ENCODE measurements at regions not wholly inside any gene's neighbourhood (a gene's known extent, or its start where the extent isn't known, plus 50 kb on each side); places are given as distances from the start of the nearest gene placed in this dataset.

DNA sequence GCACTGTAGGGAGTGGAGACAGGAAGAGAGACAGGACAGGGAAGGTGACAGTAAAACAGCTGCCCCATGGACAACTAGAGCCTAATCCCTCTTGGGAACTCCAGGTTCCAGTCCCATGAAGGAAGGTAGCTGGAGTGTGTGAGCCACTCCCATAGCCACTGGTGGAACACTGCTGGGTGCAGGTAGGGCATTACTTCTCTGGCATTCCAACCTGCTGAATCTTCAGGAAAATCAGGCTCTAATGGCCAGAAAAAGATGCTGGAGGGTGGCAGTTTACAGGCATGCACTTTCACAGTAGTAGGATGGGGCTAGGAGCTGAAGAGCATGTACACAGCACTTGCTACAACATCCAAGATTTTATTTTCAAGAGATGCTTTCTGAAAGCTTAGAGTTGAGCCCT, 259.4 kb downstream of the AUH start:
- no peak for DNase-seq

GRCh38 chr9:91103931-91104330, 257.8 kb downstream of the AUH start:
- DNase-seq, result no peak

DNA sequence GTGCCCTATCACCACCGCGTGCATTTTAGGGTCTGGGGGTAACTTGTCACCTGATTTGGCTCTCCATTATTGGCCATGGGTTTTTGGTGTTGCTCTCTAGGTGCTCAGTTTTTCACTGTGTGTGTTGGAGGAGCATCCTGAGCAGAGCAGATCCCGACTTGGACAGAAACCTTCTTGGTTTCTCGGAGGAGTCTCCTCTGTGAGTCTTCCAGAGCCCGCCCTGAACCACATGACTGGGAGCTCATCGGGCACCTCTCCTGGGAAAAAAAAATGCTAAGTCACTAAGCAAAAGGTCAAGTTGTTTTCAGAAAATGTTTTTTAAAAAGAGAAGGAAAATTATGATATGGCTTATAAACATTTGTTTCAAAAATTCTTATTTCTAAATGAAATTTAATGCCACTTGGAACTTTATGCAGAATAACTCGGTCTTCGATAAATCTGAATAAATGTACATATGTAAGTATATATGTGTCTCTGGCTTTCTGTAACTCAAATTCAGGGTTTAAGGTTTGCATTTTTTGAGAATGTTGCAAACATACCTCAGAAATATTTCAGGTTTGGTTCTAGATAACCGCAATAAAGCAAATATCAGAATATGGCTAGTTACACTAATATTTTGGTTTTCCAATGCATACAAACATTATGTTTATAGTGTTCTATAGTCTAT, 255.2 kb downstream of the AUH start:
- DNase-seq, result no peak

GRCh38 chr9:91111226-91111625, 250.5 kb downstream of the AUH start:
- DNase-seq, result no peak

- no peak for DNase-seq
Observed at GRCh38 chr9:91111876-91112275, 249.8 kb downstream of the AUH start.

GRCh38 chr9:91113016-91113415, 248.7 kb downstream of the AUH start:
- DNase-seq, result no peak

- DNase-seq, result no peak
Observed at GRCh38 chr9:91114450-91114849, 247.3 kb downstream of the AUH start.

- no peak for DNase-seq
Observed at GRCh38 chr9:91116211-91116610, 245.5 kb downstream of the AUH start.

DNA sequence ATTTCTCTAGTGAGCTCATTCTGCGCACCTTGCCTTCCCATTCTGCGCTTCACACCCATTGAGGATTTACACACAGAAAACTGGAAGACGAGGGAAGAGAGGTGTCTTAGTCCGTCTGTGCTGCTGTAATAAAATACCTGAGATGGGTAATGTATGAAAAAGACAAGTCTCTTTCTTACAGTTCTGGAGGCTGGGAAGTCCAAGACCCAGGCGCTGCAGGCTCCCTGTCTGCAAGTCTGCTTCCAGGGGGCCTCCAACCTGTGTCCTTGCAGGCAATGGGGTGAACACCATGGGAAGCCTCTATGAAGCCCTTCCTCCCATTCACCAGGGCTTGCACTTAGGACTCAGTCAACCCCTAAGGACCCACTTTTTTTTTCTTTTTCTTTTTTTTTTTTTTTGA, 245.0 kb downstream of the AUH start:
- no peak for DNase-seq

- DNase-seq, result no peak
Observed at GRCh38 chr9:91117474-91117891, 244.2 kb downstream of the AUH start.

GRCh38 chr9:91117959-91118703, 243.6 kb downstream of the AUH start:
- DNase-seq, result no peak

GRCh38 chr9:91118704-91119025, 243.1 kb downstream of the AUH start:
- DNase-seq, result no peak

GRCh38 chr9:91119142-91119541, 242.6 kb downstream of the AUH start:
- no peak for DNase-seq

DNA sequence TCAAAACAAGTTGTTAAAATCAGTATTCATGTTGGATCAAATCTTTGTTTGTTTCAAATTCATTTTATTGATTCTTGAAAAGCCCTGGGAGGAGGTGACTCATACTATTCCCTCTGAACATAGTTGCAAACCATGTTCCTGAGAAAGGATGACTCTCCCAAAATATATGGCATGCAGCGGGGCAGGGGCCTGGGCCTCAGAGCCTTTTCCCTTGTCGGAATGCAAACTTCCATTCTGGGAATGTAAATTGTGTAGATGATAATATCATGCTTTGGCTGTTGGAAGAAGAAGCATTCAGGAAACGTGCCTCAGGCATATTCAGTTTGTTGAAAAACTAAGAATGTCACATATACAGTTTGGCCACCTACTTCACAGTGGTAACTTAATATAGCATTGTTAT, 242.0 kb downstream of the AUH start:
- DNase-seq, result no peak

DNA sequence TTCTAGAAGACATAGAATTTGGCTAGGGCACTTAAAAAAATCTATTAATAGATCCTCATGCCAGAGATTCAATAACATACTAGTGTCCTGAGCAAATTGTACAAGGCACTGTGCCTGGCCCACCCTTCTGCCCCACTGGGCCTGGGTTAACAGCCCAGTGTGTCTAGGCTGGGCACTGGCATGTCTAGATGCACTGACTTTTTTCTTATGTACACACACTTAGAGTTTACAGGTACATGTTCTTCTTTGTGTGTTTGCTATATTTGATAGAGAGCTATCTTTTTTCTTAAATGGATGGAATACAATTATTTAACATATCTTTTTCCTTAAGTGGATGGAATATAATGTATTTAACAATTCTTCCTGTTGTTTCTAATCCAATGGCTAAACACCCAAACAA, 241.5 kb downstream of the AUH start:
- DNase-seq, result no peak

- no peak for DNase-seq
Observed at GRCh38 chr9:91122755-91123154, 239.0 kb downstream of the AUH start.

DNA sequence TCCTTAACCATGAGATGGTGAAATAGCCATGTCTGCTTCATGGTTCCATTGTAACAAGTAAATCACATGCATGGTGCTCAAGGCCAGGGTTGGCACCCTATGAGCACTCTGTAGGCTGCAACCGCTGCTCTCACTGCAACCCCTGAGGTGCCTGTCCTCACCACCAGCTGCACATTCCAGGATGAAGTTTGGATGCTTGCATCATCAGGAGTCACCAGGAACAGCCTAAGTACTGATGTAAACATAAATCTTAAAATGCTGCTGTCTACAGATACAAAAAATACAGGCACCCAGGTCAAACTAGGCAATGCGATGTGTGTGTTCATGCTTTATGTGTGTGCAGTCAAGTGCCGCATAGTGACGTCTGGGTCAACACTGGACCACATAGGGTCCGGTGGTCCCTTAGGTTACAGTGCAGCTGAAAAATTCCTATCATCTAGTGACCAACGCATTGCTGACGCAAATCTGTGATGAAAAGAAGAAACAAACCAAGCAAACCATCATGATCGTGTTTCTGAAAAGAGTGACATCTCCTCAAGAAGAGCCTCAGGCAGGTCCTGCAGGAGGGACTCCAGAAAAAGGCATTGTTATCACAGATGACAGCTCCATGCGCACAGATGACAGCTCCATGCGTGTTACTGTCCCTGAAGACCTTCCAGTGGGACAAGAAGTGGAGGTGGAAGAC, 234.8 kb downstream of the AUH start:
- no peak for DNase-seq

DNA sequence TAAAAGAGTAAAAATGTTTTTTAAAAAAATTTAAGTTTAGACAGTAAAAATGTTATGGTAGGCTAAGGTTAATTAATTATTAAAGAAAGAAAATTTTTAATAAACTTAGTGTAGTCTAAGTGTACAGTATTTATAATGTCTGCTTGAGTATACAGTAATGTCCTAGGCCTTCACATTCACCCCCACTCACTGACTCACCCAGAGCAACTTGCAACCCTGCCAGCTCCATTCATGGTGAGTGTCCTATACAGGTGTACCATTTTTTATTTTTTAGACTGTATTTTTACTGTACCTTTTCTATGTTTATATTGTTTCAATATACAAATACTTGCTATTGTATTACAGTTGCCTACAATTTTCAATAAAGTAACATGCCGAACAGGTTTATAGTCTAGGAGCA, 234.1 kb downstream of the AUH start:
- DNase-seq, result no peak

GRCh38 chr9:91130796-91131318, 230.9 kb downstream of the AUH start:
- DNase-seq, result no peak

- DNase-seq, result peak; percentile 78
Observed at GRCh38 chr9:91131433-91131839, 230.3 kb downstream of the AUH start.

- no peak for DNase-seq
Observed at GRCh38 chr9:91132576-91133073, 229.1 kb downstream of the AUH start.

- DNase-seq, result no peak
Observed at GRCh38 chr9:91134608-91135007, 227.1 kb downstream of the AUH start.

DNA sequence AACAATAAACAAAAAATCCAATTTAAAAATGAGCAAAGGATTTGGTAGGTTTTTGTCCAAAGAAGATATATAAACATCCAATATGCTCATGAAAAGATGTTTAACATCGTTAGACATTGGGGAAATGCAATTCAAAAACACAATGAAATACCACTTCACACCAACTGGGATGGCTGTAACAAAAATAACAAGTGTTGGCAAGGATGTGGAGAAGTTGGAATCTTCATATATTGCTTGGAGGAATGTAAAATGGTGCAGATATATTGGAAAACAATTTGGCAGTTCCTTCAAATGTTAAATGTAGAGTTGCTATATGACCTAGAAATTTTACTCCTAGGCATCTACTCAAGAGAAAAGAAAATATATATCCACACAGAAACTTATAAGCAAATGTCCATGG, 224.3 kb downstream of the AUH start:
- no peak for DNase-seq

GRCh38 chr9:91138760-91139159, 223.0 kb downstream of the AUH start:
- no peak for DNase-seq

Measured in stimulated activated CD4-positive, alpha-beta T cell treated with anti-CD3 and anti-CD28 coated beads, Interleukin-4, amount 100 ng/mL, for 24 hours (primary cell).